Endothelial cell of umbilical vein (primary cell): ENCODE measurements at regions not wholly inside any gene's neighbourhood (a gene's known extent, or its start where the extent isn't known, plus 50 kb on each side); places are given as distances from the start of the nearest gene placed in this dataset.

ENCODE experiments used
- EZH2 ChIP-seq: IDR thresholded peaks from 2 replicates; pipeline ENCODE4 v1.6.1; 2012; ENCODE audit warnings: borderline replicate concordance, low read depth, mild to moderate bottlenecking, moderate library complexity, low read length, inconsistent platforms; ENCODE audit not compliant: severe bottlenecking
- FOS ChIP-seq: IDR thresholded peaks from 2 replicates; pipeline ENCODE4 v1.6.1; 2011; ENCODE audit warnings: mild to moderate bottlenecking, low read length, moderate library complexity, borderline replicate concordance; ENCODE audit not compliant: insufficient read depth
- POLR2A ChIP-seq: IDR thresholded peaks from 2 replicates; pipeline ENCODE4 v1.6.1; 2012; ENCODE audit warnings: low read depth, mild to moderate bottlenecking, control low read depth, low read length
- TF ChIP-seq, protein P1 (sequence below), 2 donors: IDR thresholded peaks; 1 replicate in 1 of 2; 2 replicates in 1 of 2; pipeline ENCODE4 v1.5.1; 2011; ENCODE audit warnings: low read length in 2 of 2, mild to moderate bottlenecking in 2 of 2, moderate library complexity in 2 of 2, control low read depth in 1 of 2, inconsistent platforms in 1 of 2, low read depth in 1 of 2; ENCODE audit not compliant: insufficient read depth in 1 of 2; ENCODE audit errors: extremely low read depth in 1 of 2

DNA sequence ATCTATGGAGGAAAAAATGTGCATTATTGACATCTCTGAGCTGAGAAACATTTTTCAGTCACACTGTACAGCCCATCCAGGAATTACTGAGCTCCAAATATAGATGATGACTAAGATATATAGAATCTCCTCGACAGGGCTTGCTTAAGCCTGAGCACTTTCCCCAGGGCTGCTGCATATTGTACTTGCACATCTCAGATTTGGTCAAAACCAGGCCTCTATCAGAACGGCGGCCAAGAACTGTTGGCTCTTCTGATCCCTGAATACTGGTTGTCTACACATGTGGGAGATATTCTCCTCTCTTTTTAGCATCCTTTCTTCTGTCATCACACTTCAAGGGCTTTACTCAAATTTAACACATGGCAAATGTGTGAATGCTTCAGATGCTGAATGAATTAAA, 201.5 kb upstream of the SLC35G4 start:
- TF ChIP-seq, protein P1, sequence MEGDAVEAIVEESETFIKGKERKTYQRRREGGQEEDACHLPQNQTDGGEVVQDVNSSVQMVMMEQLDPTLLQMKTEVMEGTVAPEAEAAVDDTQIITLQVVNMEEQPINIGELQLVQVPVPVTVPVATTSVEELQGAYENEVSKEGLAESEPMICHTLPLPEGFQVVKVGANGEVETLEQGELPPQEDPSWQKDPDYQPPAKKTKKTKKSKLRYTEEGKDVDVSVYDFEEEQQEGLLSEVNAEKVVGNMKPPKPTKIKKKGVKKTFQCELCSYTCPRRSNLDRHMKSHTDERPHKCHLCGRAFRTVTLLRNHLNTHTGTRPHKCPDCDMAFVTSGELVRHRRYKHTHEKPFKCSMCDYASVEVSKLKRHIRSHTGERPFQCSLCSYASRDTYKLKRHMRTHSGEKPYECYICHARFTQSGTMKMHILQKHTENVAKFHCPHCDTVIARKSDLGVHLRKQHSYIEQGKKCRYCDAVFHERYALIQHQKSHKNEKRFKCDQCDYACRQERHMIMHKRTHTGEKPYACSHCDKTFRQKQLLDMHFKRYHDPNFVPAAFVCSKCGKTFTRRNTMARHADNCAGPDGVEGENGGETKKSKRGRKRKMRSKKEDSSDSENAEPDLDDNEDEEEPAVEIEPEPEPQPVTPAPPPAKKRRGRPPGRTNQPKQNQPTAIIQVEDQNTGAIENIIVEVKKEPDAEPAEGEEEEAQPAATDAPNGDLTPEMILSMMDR (IDR thresholded peaks at IDR 0.05; ENCODE audit: extremely low read depth in 1 of 2, insufficient read depth in 1 of 2, low read depth in 1 of 2, low read length in 2 of 2), result no peak
- TF ChIP-seq FOS (no peak), EZH2 (no peak), POLR2A (no peak)
